GM12873 (cell line): ENCODE measurements at regions not wholly inside any gene's neighbourhood (a gene's known extent, or its start where the extent isn't known, plus 50 kb on each side); places are given as distances from the start of the nearest gene placed in this dataset.

Experiments
- CTCF ChIP-seq: IDR thresholded peaks from 2 replicates; pipeline ENCODE4 v1.5.1; 2012; ENCODE audit warnings: low read depth, mild to moderate bottlenecking, moderate library complexity, low read length, control low read depth; ENCODE audit not compliant: insufficient read depth; ENCODE audit errors: missing control alignments

GRCh38 chr1:232428786-232429530 is 201.0 kb downstream of the SIPA1L2 start:
- TF ChIP-seq CTCF: no peak

DNA sequence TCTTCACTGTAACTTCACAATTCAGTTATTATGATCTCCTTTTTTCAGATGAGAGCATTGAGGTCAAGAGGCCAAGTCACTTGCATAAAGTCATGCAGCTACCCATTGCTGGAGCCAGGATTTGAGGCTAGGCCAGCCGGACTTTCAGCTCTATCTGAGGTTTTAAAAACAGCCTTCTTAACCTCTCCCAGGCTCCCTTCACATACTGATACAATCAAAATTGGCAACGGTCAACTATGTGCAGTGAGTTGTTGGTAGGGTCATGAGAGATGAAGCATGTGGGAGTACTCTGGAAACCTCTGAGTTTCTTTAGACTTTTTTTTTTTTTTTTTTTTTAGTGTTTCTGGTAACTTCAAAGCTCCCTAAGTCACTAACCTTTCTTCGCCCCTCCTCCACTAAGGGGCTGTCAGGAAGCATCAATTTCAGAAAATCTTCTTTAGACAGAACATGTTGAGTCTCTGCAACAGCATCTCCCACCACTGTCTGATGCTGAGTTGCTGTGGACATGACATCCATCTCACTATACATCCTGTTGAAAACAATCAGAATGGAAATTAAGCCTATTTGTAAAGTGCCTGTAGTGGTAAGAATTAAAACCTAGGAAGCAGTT is 201.8 kb downstream of the SIPA1L2 start:
- no peak for TF ChIP-seq CTCF

GRCh38 chr1:232426801-232427200 is 203.1 kb downstream of the SIPA1L2 start:
- no peak for TF ChIP-seq CTCF

DNA sequence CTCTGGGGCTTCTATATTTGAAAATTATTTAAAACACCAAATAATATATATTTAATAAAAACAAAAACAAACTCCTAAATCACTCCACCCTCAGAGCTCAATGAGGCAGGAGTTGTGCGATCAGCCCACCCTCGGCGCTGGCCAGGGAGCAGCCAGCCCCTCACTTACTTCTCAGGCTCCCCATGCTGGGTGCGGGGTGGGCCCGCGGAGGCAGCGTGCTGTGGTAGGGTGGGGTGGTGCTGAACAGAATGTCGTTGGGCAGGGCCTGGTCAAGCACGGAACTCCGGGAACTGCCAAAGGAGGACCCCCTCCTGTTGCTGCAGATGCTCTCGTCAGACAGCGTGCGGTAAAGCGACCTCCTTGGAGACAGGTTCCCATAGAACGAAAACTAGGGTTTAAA is 204.5 kb downstream of the SIPA1L2 start:
- TF ChIP-seq CTCF: no peak

DNA sequence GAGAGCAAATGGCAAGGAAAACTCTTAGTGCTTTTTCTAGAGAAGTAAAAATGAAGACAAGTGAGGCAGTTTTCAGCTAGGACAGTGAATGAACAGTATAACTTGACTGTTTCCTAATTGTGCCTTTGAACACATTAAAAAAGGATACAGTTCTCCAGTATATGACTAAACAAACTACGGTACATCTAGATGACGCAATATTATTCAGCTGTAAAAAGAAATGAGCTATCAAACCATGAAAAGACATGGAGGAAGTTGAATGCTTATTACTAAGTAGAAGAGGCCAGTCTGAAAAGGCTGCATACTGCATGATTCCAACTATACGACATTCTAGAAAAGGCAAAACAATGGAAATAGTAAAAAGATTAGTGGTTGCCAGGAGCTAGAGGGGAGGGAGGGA is 206.3 kb downstream of the SIPA1L2 start:
- no peak for TF ChIP-seq CTCF

- no peak for TF ChIP-seq CTCF
Observed at GRCh38 chr1:232422898-232423297, 207.0 kb downstream of the SIPA1L2 start.

DNA sequence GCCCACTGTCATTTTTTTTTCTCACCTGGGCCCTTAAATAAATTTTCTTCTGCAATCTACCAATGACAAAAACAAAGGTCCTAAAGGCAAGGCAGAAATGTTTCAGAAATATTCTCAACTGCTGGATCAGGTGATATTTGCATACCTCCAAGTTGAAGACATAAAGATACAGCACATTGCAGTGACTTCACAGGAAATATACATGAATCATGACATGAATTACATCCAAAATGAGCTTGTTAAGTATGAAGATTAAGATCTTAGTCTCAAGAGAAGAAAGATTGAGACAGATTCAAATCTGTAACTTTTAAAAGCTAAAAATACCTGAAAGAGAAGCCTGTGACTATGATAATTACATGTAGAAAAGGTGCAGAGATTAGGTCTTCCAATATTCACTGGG is 207.8 kb downstream of the SIPA1L2 start:
- TF ChIP-seq CTCF: no peak
